ENCODE measurements at regions not wholly inside any gene's neighbourhood (a gene's known extent, or its start where the extent isn't known, plus 50 kb on each side); places are given as distances from the start of the nearest gene placed in this dataset.

DNA sequence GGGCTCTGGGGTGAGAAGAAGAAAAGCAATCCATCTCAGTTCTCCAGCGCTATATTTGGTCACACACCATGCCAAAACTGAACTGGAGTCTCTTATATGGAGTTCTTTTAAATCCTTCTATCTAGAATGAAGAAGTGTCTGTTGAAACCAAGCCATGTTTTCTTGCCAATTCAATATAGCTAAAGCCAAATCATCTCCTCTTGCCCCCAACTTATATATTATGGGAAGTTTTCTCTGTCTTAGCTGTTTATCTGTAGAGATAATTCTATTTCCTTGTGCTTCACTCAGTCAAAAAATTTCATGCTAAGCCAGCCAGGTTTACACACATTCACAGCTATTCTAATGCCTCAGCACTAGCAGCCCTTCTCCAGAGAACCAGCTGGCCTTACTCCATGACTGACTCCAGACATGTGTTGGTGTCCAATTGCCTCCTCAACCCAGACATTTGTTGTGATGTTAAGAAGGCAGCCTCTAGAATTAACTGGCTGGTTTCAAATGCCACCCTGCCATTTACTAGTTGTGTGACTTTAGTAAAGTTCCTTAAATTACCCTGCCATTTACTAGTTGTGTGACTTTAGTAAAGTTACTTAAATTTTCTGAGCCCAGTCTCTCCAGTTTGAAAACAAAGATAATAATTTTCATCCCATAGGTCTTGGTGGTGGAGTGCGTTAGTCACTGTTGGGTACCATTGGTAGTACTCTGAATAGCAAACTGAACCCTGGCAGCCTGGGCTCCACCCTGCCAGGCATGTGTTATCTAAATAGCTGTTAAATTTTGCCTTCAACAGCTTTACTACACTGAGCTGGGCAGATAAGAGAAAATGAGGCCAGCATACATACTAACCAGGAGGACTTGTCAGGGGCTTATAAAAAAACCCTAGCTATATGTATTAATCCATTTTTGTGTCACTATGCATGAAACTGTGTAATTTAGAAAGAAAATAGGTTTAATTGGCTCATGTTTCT lies 525.1 kb downstream of the LMO7 start:
- DNase-seq = no peak

DNA sequence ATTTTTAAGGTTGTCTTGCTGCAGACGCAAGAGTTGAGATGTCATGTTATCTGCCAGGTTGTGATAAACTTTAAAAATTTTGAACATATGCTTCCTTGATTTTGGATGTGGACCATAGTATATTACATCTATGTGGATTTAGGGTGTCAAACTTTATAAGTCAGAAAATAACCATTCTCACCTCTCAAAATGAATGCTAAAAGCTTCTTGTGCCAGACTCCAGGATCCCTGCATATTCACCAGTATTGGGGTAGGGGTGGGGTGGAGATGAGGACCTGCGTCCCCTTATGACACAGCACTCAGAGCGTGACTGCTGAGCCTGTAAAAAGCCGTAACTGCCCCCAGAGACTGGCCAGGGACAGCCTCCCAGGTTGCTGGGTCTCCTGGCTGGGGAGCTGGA lies 524.4 kb downstream of the LMO7 start:
- DNase-seq = no peak

GRCh38 chr13:76157926-76158325 lies 521.8 kb downstream of the LMO7 start:
- no peak for DNase-seq

DNA sequence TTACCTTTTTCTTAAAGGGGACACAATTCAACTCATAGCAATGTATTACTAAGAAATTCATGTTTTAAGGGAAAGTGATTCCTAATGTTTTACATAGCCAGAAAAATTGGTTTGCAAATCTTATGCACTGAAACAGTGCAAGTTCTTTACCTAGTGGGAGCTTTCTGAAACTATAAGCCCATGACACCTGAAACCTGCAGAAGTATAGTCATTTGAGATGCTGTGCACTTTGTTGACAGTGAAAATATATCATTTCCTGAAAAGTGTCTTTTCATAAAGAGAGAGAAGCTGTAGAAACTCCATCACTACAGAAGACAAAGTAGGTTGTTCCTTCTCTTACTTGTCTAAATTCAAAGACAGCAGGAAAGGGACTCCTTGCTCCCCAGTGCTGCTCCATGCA lies 517.1 kb downstream of the LMO7 start:
- no peak for DNase-seq

DNA sequence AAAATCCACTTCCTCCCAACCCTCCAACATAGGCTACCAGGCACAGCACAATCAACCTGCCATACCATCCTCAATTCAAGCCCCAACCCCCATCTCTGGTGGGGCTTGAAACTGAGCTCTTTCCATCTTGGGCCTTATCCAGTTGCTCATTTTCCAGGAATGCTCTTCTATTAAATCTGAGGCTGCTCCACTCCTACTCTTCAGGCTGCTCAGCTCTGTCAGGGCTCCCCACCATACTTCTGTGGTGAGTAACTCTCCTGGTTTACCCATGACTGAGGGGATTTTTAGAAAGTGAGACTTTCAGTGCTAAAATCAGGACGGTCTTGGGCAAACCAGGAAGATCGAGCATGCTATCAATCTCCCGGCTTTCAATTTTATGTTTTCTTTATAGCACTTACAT lies 512.8 kb downstream of the LMO7 start:
- DNase-seq = no peak

GRCh38 chr13:76148374-76148773 lies 512.2 kb downstream of the LMO7 start:
- DNase-seq = peak; percentile 22

- DNase-seq = no peak
These were observed 496.4 kb downstream of the LMO7 start for GRCh38 chr13:76132532-76132931.

DNA sequence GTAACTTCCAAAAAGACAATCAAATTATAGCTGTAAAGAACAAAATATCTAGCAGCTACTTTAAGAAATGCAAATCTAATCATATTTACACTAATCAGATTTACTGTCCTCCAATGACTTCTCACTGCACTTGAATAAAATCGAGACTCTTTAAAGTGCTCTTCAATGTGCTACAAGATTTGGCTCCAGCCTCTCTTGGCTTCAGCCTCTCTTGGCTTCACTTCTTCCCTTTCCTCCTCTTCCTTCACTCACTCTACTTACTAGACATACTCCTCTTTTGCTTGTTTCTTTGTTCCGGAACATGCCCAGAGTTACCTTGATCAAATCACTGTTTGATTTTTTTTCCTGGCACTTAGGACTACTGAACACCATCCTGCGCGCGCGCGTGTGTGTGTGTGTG lies 495.4 kb downstream of the LMO7 start:
- no peak for DNase-seq

DNA sequence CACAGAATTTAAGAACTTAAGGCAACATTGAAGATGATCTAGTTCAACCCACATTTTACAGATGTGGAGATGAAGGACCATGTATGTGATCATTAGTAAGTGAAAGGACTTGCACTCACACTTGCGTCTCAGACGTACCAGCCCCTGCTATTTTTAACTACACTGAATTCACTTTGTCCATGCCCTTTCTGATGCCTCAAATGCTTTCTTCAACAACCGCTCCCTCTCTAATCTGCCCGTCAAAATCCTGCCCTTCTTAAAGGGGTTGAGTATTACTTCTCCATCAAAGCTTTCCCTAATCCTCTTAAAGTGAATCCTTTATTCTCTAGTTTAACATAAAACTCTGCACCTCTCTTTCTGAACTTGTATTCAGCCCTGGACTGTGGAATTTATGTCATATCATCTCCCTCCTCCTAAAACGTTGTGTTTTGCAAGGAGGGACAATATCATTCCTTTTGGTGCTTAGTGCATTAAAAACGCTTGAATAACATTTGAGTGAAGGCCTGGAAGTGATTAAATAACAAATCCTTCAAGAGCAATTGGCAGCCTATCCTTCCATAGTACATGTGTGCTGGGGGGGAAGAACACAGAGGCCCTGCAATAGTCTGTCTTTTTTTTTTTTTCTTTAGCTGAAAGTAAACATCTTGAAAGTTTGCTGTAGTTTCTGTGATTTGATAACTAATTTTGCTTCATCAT lies 493.3 kb downstream of the LMO7 start:
- no peak for DNase-seq

DNA sequence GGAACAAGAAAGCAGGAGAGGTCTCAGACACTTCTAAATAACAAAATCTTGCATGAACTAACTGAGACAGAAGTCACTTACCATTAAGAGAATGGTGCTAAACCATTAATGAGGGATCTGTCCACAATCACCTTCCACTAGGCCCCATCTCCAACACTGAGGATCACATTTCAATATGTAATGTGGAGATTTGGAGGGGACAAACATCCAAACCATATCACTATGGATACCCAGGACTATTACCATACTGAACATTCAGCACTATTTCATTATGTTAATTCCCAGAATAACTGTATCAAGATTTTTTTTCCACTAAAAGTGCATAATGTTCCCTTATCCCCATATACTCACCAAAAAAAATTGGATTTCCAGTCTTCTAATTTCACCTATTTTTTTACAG lies 491.8 kb downstream of the LMO7 start:
- DNase-seq = no peak

DNA sequence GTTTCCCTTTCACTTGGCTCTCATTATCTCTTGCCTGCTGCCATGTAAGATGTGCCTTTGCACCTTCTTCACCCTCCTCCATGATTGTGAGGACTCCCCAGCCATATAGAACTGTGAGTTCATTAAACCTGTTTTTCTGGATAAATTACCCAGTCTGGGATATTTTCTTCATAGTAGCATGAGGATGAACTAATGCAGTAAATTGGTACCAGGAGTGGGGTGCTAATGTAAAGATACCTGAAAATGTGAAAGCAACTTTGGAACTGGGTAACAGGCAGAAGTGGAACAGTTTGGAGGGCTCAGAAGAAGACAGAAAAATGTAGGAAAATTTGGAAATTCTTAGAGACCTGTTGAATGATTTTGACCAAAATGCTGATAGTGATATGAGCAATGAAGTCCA lies 487.4 kb downstream of the LMO7 start:
- DNase-seq = no peak

- DNase-seq = no peak
These were observed 480.7 kb downstream of the LMO7 start for GRCh38 chr13:76116751-76117360.

DNA sequence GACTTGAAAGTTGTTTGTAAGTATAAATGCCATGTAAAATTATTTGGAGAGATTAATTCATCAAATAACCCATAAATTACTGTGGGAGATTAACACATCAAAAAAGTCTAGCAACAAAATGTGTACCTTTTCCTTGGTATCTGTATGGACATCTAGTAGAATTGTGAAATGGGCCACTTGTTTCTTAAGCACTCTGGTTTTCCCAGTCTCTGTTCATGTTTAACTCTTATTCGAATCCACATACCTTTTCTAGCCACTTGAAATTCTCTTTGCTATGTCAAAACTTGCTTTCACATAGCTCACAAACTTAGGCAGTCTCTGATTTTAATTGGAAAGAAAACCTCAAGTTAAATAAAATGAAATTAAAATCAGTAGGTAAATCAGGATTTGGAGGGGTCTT lies 470.6 kb downstream of the LMO7 start:
- DNase-seq = no peak

DNA sequence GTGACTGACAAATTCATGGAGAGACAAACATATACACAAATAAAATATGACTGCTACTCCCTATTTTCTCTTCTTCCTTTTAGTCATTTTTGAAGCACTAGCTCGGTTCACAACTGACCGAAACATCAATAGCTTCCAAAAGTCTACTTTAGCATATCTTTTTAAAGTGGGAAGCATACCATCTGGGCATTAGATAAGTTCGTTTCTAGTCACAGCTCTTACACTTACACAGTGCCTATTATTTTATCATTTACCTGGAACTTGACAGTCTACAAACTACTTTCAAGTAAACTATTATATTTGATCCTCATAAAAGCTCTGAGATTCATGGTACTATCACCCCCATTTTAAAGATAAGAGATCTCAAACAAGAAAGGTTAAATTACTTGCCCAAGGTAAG lies 458.5 kb downstream of the LMO7 start:
- DNase-seq = no peak

DNA sequence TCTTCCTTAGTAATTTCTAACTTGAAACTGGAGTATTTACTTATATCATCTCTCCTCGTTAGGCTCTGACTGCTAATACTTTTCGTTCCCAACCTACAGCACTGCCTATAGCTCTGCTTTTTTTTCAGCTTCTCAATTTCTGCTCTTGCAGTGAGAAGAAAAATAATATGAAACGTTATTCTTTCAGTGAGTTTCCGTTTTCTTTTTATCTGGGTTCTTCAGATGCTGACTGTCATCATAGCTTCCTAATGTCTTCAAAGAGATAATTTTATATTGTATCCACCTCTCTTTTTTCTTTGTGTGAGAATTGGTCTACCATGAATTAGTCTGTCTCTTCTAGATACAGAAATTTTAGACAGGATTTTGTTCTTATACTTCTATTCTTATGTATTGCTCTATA lies 454.9 kb downstream of the LMO7 start:
- no peak for DNase-seq

GRCh38 chr13:76086729-76087128 lies 450.6 kb downstream of the LMO7 start:
- DNase-seq = peak; percentile 0

DNA sequence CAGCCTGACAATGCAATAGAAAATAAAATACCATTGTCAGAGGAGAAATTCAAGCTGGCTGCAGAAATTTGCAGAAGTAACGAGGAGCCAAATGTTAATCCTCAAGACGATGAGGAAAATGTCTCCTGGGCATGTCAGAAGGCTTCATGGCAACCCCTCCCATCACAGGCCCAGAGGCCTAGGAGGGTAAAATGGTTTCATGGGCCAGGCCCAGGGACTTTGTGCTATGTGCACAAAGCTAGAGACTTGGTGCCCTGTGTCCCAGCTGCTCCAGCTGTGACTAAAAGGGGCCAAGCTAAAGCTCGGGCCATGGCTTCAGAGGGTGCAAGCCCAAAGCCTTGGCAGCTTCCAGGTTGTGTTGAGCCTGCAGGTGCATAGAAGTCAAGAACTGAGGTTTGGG lies 431.7 kb downstream of the LMO7 start:
- no peak for DNase-seq

- no peak for DNase-seq
These were observed 417.1 kb downstream of the LMO7 start for GRCh38 chr13:76053181-76053580.

GRCh38 chr13:76049376-76049746 lies 413.2 kb downstream of the LMO7 start:
- DNase-seq = no peak

DNA sequence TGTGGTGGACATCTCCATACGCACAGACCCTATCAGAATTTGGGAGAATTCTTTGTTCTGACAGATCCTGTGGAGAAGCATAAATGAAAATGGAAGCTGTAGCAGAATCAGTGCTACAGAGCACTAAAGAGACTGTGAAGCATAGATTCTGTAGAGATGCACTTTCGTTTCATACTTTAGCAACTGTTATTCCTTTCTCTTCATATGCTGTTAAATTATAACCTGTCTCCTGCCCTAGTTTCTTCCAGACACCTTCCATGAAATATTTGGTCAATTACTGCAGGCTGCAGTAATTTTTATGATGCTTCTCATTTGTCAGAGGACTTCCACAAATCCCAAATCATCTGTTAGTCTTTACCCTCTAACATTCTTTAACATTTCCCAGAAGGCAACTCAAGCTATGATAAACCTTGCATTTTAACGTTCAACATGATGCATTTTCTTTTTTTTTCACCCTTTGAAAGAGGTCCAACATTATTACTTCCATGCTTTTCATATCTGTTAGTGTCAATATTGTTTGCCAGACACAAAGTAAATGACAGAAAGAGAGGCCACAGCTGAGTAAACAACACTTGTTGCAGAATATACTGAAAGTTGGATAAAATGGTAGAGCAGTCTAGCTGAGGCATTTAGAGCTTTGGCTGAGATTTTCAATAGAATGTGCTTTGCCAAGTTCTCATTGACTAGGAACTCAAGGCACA lies 412.7 kb downstream of the LMO7 start:
- peak; percentile 24 for DNase-seq

GRCh38 chr13:76048131-76048530 lies 412.0 kb downstream of the LMO7 start:
- no peak for DNase-seq

GRCh38 chr13:76043874-76044273 lies 407.7 kb downstream of the LMO7 start:
- DNase-seq = no peak

All from COR-L47 (cell line).